ENCODE measurements at regions not wholly inside any gene's neighbourhood (a gene's known extent, or its start where the extent isn't known, plus 50 kb on each side); places are given as distances from the start of the nearest gene placed in this dataset.

- no peak for TF ChIP-seq CTCF (IDR thresholded peaks at IDR 0.05)
- Histone ChIP-seq H3K9me3 (no peaks in the 10 kb centered on the region), H3K4me3 (no peak overlapping the region), H3K36me3 (no peaks in the 10 kb centered on the region), H3K27ac (no peak overlapping the region), H3K27me3 (replicated peaks; ENCODE audit: insufficient read depth) (no peaks in the 10 kb centered on the region), H3K4me1 (ENCODE audit: control insufficient read depth in 1 of 2, low read depth in 2 of 2) (peaks cover 0 to 12% of the 10 kb centered on the region in 2 donors)
- ATAC-seq (ENCODE audit: insufficient number of reproducible peaks, low FRiP score, low read depth) (no peak), DNase-seq (ENCODE audit: low spot score) (no peak)
Observed at GRCh38 chr14:98945611-98946570, 326.1 kb downstream of the BCL11B start.

- Histone ChIP-seq H3K4me1 (ENCODE audit: control insufficient read depth in 1 of 2, low read depth in 2 of 2) (peaks cover 0 to 12% of the 10 kb centered on the region in 2 donors), H3K4me3 (peak overlapping the region; percentile 31), H3K27ac (peak overlapping the region in 1 of 2 donors; percentile 27), H3K9me3 (no peaks in the 10 kb centered on the region), H3K27me3 (replicated peaks; ENCODE audit: insufficient read depth) (no peaks in the 10 kb centered on the region), H3K36me3 (no peaks in the 10 kb centered on the region)
- DNase-seq (ENCODE audit: low spot score) (no peak), ATAC-seq (ENCODE audit: insufficient number of reproducible peaks, low FRiP score, low read depth) (peak; percentile 54)
- TF ChIP-seq CTCF (IDR thresholded peaks at IDR 0.05) = no peak
Observed at GRCh38 chr14:98946940-98947339, 325.1 kb downstream of the BCL11B start.

GRCh38 chr14:98947911-98948595, 323.9 kb downstream of the BCL11B start:
- no peak overlapping the region for H3K27ac ChIP-seq
- H3K27me3 ChIP-seq (replicated peaks; ENCODE audit: insufficient read depth) = no peaks in the 10 kb centered on the region
- no peaks in the 10 kb centered on the region for H3K9me3 ChIP-seq
- peaks cover 7 to 16% of the 10 kb centered on the region in 2 donors for H3K4me1 ChIP-seq (ENCODE audit: control insufficient read depth in 1 of 2, low read depth in 2 of 2)
- no peak for ATAC-seq (ENCODE audit: insufficient number of reproducible peaks, low FRiP score, low read depth)
- DNase-seq (ENCODE audit: low spot score) = no peak
- no peak for TF ChIP-seq CTCF (IDR thresholded peaks at IDR 0.05)
- no peaks in the 10 kb centered on the region for H3K36me3 ChIP-seq
- no peak overlapping the region for H3K4me3 ChIP-seq

GRCh38 chr14:98949051-98949450, 322.9 kb downstream of the BCL11B start:
- no peak overlapping the region for H3K4me3 ChIP-seq
- no peak for TF ChIP-seq CTCF (IDR thresholded peaks at IDR 0.05)
- H3K36me3 ChIP-seq = no peaks in the 10 kb centered on the region
- no peak overlapping the region for H3K27ac ChIP-seq
- peaks cover 11 to 20% of the 10 kb centered on the region in 2 donors for H3K4me1 ChIP-seq (ENCODE audit: control insufficient read depth in 1 of 2, low read depth in 2 of 2)
- H3K27me3 ChIP-seq (replicated peaks; ENCODE audit: insufficient read depth) = no peaks in the 10 kb centered on the region
- DNase-seq (ENCODE audit: low spot score) = no peak
- H3K9me3 ChIP-seq = no peaks in the 10 kb centered on the region
- ATAC-seq (ENCODE audit: insufficient number of reproducible peaks, low FRiP score, low read depth) = no peak

GRCh38 chr14:98949481-98950135, 322.4 kb downstream of the BCL11B start:
- H3K4me3 ChIP-seq = no peak overlapping the region
- DNase-seq (ENCODE audit: low spot score) (no peak), ATAC-seq (ENCODE audit: insufficient number of reproducible peaks, low FRiP score, low read depth) (no peak)
- no peaks in the 10 kb centered on the region for H3K36me3 ChIP-seq
- no peaks in the 10 kb centered on the region for H3K9me3 ChIP-seq
- TF ChIP-seq CTCF (IDR thresholded peaks at IDR 0.05) = no peak
- no peak overlapping the region for H3K27ac ChIP-seq
- no peaks in the 10 kb centered on the region for H3K27me3 ChIP-seq (replicated peaks; ENCODE audit: insufficient read depth)
- peaks cover 11 to 20% of the 10 kb centered on the region in 2 donors for H3K4me1 ChIP-seq (ENCODE audit: control insufficient read depth in 1 of 2, low read depth in 2 of 2)
